ENCODE measurements at regions not wholly inside any gene's neighbourhood (a gene's known extent, or its start where the extent isn't known, plus 50 kb on each side); places are given as distances from the start of the nearest gene placed in this dataset.
"Not testable (repeated sequence)": the region's sequence is repeated elsewhere in the genome, so short reads cannot be mapped to it uniquely, and the experiment has no call there.

- TF ChIP-seq CTCF (IDR thresholded peaks at IDR 0.05; ENCODE audit: insufficient read depth, low read depth, low read length) = no peak
- H3K4me3 ChIP-seq (ENCODE audit: low read depth, low read length) = no peak overlapping the region
- DNase-seq (ENCODE audit: low read depth) = peak; percentile 13
Observed at GRCh38 chr3:177335728-177336127, 138.4 kb upstream of the TBL1XR1 start.

DNA sequence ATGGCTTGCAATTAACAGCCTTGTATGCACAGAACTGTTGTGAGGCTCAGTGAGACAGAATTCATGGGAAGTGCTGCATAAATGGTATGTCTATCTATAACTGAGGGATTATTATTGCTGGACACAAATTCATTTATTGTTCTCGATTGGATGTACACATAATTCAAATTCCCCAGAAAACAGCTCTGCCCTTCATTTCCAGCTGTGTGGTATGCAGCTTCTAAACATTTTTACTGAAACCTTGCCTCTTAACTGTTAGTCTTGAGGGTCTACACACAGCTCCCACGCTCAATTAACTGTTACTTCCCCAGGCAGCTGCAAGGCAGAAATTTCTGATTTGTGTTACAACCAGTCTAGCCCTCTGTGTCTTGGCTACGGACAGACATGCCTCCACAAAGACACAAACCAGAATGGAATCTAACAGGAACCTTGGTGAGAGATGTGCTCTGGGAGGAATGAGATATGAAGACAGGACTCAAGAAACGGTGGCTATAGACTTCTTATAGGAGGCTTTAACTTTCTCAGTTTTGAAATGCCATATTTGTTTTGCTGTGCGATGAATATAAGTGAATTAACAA is 139.7 kb upstream of the TBL1XR1 start:
- no peak for TF ChIP-seq CTCF (IDR thresholded peaks at IDR 0.05; ENCODE audit: insufficient read depth, low read depth, low read length)
- H3K4me3 ChIP-seq (ENCODE audit: low read depth, low read length) = no peak overlapping the region
- DNase-seq (ENCODE audit: low read depth) = peak; percentile 10

GRCh38 chr3:177337541-177338331 is 140.5 kb upstream of the TBL1XR1 start:
- no peak for TF ChIP-seq CTCF (IDR thresholded peaks at IDR 0.05; ENCODE audit: insufficient read depth, low read depth, low read length)
- no peak overlapping the region for H3K4me3 ChIP-seq (ENCODE audit: low read depth, low read length)
- peak; percentile 49 for DNase-seq (ENCODE audit: low read depth)

DNA sequence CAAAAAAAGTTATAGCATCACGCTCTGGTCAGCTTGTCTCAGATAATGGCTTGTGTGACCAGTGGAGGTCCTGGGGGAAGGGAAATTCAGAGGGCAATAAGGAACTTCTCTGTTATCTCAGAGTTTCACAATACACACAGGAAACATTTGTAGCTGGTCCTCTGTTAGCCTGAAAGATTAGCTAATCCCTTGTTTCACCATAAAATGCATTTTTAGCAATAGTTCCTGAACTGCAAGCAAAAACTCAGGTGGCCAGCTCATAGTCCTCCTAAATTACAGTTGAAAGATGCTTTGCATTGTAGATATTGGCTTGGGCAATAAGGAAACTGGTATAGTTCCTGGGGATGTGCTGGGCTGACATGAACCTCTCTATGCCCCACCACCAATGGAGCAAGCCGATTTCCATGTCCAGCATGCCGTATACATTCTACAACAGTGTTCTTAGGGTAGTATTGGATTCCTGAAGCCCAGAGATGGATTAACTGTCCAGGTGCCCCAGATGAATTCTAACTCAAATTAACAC is 141.5 kb upstream of the TBL1XR1 start:
- TF ChIP-seq CTCF (IDR thresholded peaks at IDR 0.05; ENCODE audit: insufficient read depth, low read depth, low read length) = no peak

GRCh38 chr3:177339220-177339703 is 142.0 kb upstream of the TBL1XR1 start:
- not testable (repeated sequence) for DNase-seq (ENCODE audit: low read depth)

More for the DNA sequence above, 141.5 kb upstream of the TBL1XR1 start:
- DNase-seq (ENCODE audit: low read depth) = peak; percentile 92
- no peak overlapping the region for H3K4me3 ChIP-seq (ENCODE audit: low read depth, low read length)

DNA sequence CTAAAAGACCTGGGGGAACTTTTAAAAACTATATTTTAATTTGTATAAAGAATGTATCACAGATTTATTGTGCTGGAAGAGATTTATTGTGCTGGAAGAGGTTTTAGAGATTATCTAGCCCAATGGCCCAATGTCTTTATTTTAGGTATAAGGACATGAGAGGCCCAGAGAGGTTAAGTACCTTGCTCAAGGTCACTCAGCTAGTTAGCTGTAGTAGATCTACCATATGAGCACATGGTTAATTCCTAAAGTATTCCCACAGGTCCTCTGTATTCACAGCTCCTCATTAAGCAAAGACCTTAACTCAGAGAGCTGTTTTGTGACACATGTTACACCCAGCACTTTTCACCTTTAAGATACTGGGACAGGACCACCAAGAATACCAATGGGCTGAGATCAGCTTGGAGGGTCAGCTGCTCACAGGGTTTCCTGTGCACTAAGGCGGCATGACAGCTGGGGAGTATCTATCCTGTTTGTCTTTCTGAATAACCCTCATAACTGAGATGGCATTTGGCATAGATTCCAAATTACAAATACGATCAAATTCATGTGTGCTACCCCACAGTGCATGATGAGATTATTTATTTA is 143.1 kb upstream of the TBL1XR1 start:
- no peak overlapping the region for H3K4me3 ChIP-seq (ENCODE audit: low read depth, low read length)
- DNase-seq (ENCODE audit: low read depth) = no peak
- no peak for TF ChIP-seq CTCF (IDR thresholded peaks at IDR 0.05; ENCODE audit: insufficient read depth, low read depth, low read length)

More at GRCh38 chr3:177339220-177339703, 142.0 kb upstream of the TBL1XR1 start:
- not testable (repeated sequence) for H3K4me3 ChIP-seq (ENCODE audit: low read depth, low read length)
